Common myeloid progenitor, CD34-positive (primary cell): ENCODE measurements at regions not wholly inside any gene's neighbourhood (a gene's known extent, or its start where the extent isn't known, plus 50 kb on each side); places are given as distances from the start of the nearest gene placed in this dataset.
"Not testable (repeated sequence)": the region's sequence is repeated elsewhere in the genome, so short reads cannot be mapped to it uniquely, and the experiment has no call there.

Source experiments
- CTCF ChIA-PET: fragments of 350-600 bp; sonication (Branson Sonifier 250); formaldehyde crosslinking; loops from one replicate; lab custom pipeline; 2021; ENCODE audit warnings: antibody characterized with exemption; lab: Charles Lee
- POLR2A ChIA-PET: fragments of 350-600 bp; sonication (Branson Sonifier 250); formaldehyde crosslinking; loops from one replicate; lab custom pipeline; 2021; ENCODE audit warnings: antibody characterized with exemption; lab: Charles Lee
- DNase-seq, 3 donors: peaks; one replicate each; pipeline versions ENCODE4 v3.0.0 to v3.0.0-alpha.2; 2013
- H3K27ac ChIP-seq, 2 experiments: 1 replicate in 1 of 2; 2 replicates in 1 of 2; pipeline ENCODE4 v1.7.0; 2013; ENCODE audit warnings: inconsistent platforms in 2 of 2, low read length in 2 of 2, mild to moderate bottlenecking in 2 of 2, low read depth in 1 of 2, moderate library complexity in 1 of 2; ENCODE audit not compliant: severe bottlenecking in 2 of 2, insufficient read depth in 1 of 2, poor library complexity in 1 of 2
- H3K27me3 ChIP-seq, 5 experiments: replicated peaks in 2 of 5; 1 replicate in 3 of 5; 2 replicates in 2 of 5; pipeline versions ENCODE4 v1.6.1 to v1.7.0; 2013; ENCODE audit warnings: low read length in 4 of 5, mild to moderate bottlenecking in 2 of 5, moderate library complexity in 2 of 5, inconsistent platforms in 1 of 5; ENCODE audit not compliant: insufficient read depth in 5 of 5, control insufficient read depth in 4 of 5
- H3K36me3 ChIP-seq, 4 experiments: 1 replicate in 2 of 4; 2 replicates in 2 of 4; pipeline versions ENCODE4 v1.6.1 to v1.7.0; 2013; ENCODE audit warnings: low read length in 3 of 4, control low read depth in 1 of 4, mild to moderate bottlenecking in 1 of 4; ENCODE audit not compliant: control insufficient read depth in 4 of 4, insufficient read depth in 4 of 4
- H3K4me1 ChIP-seq, 4 experiments: 1 replicate in 3 of 4; 2 replicates in 1 of 4; pipeline versions ENCODE4 v1.6.1 to v1.7.1; 2013; ENCODE audit warnings: low read length in 3 of 4, mild to moderate bottlenecking in 3 of 4, control low read depth in 1 of 4, inconsistent platforms in 1 of 4, moderate library complexity in 1 of 4; ENCODE audit not compliant: control insufficient read depth in 4 of 4, insufficient read depth in 4 of 4; ENCODE audit errors: control extremely low read depth in 1 of 4
- H3K4me3 ChIP-seq, 7 experiments: 1 replicate in 4 of 7; 2 replicates in 3 of 7; pipeline versions ENCODE4 v1.5.1 to v1.7.0; 2013; ENCODE audit warnings: mild to moderate bottlenecking in 7 of 7, low read length in 6 of 7, moderate library complexity in 6 of 7, inconsistent platforms in 2 of 7, low read depth in 2 of 7, control low read depth in 1 of 7; ENCODE audit not compliant: insufficient read depth in 4 of 7, control insufficient read depth in 1 of 7; ENCODE audit errors: extremely low read depth in 1 of 7
- H3K9me3 ChIP-seq, 5 experiments: 1 replicate in 4 of 5; 2 replicates in 1 of 5; pipeline versions ENCODE4 v1.6.1 to v1.7.1; 2013; ENCODE audit warnings: low read length in 4 of 5, mild to moderate bottlenecking in 2 of 5, inconsistent platforms in 1 of 5, low read depth in 1 of 5, moderate library complexity in 1 of 5; ENCODE audit not compliant: control insufficient read depth in 4 of 5, insufficient read depth in 2 of 5; ENCODE audit errors: control extremely low read depth in 1 of 5
- WGBS: methylation state at CpG from one replicate; pipeline ENCODE4 v1.1.5; 2013; ENCODE audit not compliant: insufficient coverage; 5-methylcytosine and 5-hydroxymethylcytosine counted together

DNA sequence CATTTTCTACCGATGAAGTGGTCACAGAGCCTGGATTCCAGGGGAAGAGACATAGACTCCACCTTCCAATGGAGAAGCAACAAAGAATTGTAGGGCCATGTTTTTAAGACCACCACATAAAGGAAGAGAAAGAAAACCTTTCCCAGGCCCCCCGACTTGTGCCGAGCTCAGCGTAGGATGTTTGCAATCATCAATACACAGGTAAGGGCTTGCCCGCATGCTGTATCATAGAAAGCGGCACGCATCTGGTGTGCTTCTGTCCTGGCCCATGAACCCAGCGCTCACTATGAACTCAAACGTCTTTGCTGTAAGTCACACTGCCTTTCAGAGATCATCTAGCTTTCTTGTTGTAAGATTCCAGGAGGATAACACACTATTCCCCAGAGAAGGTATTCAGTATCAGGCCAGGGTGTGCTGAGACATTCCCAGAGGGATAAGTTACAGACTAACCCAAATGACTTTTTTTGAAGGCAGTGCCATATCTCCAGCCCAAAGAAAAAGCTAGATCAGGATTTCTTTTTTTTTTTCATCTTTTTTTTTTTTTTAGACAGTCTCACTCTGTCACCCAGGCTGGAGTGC is 79.5 kb upstream of the RPL38 start:
- no peaks in the 10 kb centered on the region for H3K36me3 ChIP-seq
- H3K9me3 ChIP-seq: peaks cover 0 to 5% (median 0%) of the 10 kb centered on the region in 5 experiments
- no peak overlapping the region for H3K27ac ChIP-seq
- 90% methylated on average over 5 of the region's 9 CpGs for WGBS
- ChIA-PET CTCF (no interaction called here), POLR2A (no interaction called here)
- no peak overlapping the region for H3K4me3 ChIP-seq
- peaks cover 0 to 12% (median 0%) of the 10 kb centered on the region in 5 experiments for H3K27me3 ChIP-seq
- H3K4me1 ChIP-seq: peaks cover 0 to under 1% (median 0%) of the 10 kb centered on the region in 4 experiments
- no peak for DNase-seq

GRCh38 chr17:74125156-74125555 is 78.3 kb upstream of the RPL38 start:
- Histone ChIP-seq H3K27me3 (peaks cover 0 to 13% (median 0%) of the 10 kb centered on the region in 5 experiments), H3K4me3 (no peak overlapping the region), H3K36me3 (no peaks in the 10 kb centered on the region), H3K27ac (no peak overlapping the region), H3K9me3 (peaks cover 0 to 5% (median 0%) of the 10 kb centered on the region in 5 experiments), H3K4me1 (no peaks in the 10 kb centered on the region)
- 86% methylated on average over 4 of the region's 4 CpGs for WGBS
- DNase-seq: no peak
- CTCF ChIA-PET: no interaction called here
- POLR2A ChIA-PET: no interaction called here

GRCh38 chr17:74126179-74126900 is 77.1 kb upstream of the RPL38 start:
- ChIA-PET CTCF (no interaction called here), POLR2A (no interaction called here)
- peaks cover 0 to 4% (median 0%) of the 10 kb centered on the region in 5 experiments for H3K9me3 ChIP-seq
- H3K27me3 ChIP-seq: peaks cover 0 to 18% (median 0%) of the 10 kb centered on the region in 5 experiments
- whole genome bisulfite sequencing: 68% methylated on average over 11 of the region's 11 CpGs
- H3K27ac ChIP-seq: no peak overlapping the region
- H3K4me1 ChIP-seq: no peaks in the 10 kb centered on the region
- no peaks in the 10 kb centered on the region for H3K36me3 ChIP-seq
- no peak overlapping the region for H3K4me3 ChIP-seq
- no peak for DNase-seq

GRCh38 chr17:74126959-74127358 is 76.5 kb upstream of the RPL38 start:
- no peak overlapping the region for H3K27ac ChIP-seq
- no peak for DNase-seq
- no peaks in the 10 kb centered on the region for H3K4me1 ChIP-seq
- H3K36me3 ChIP-seq: no peaks in the 10 kb centered on the region
- peaks cover 0 to 24% (median 0%) of the 10 kb centered on the region in 5 experiments for H3K27me3 ChIP-seq
- no peak overlapping the region for H3K4me3 ChIP-seq
- CTCF ChIA-PET: no interaction called here
- POLR2A ChIA-PET: no interaction called here
- H3K9me3 ChIP-seq: no peaks in the 10 kb centered on the region
- 94% methylated on average over 4 of the region's 5 CpGs for WGBS

GRCh38 chr17:74128456-74129211 is 74.8 kb upstream of the RPL38 start:
- WGBS: 85% methylated on average over 6 of the region's 10 CpGs
- CTCF ChIA-PET: no interaction called here

GRCh38 chr17:74129800-74130199 is 73.7 kb upstream of the RPL38 start:
- H3K4me1 ChIP-seq, CTCF ChIA-PET, H3K4me3 ChIP-seq, DNase-seq, H3K27ac ChIP-seq, POLR2A ChIA-PET, H3K36me3 ChIP-seq, H3K9me3 ChIP-seq: not testable (repeated sequence)
- WGBS: 90% methylated on average over 6 of the region's 6 CpGs
- peaks cover 0 to 35% (median 2%) of the 10 kb centered on the region in 5 experiments for H3K27me3 ChIP-seq

More at GRCh38 chr17:74128456-74129211, 74.8 kb upstream of the RPL38 start:
- Histone ChIP-seq H3K9me3 (peaks cover 0 to 2% (median 0%) of the 10 kb centered on the region in 5 experiments), H3K27ac (no peak overlapping the region), H3K36me3 (no peaks in the 10 kb centered on the region), H3K4me1 (no peaks in the 10 kb centered on the region), H3K4me3 (no peak overlapping the region), H3K27me3 (peaks cover 0 to 35% (median 2%) of the 10 kb centered on the region in 5 experiments)
- POLR2A ChIA-PET: no interaction called here
- DNase-seq: no peak
